HepG2 (cell line): ENCODE measurements at regions not wholly inside any gene's neighbourhood (a gene's known extent, or its start where the extent isn't known, plus 50 kb on each side); places are given as distances from the start of the nearest gene placed in this dataset.

ENCODE experiments used
- ATAC-seq: fragments of 200-7000 bp; cut with Tn5 transposase; 3 replicates; pipeline ENCODE4 v1.9.1; 2020; ENCODE audit warnings: mild to moderate bottlenecking, moderate library complexity
- BruUV-seq: library from RNA; stranded (reverse); fragments of 400-500 nt; replicated peaks from 2 replicates; lab custom pipeline; 2021; lab: Mats Ljungman, UMichigan
- CTCF ChIA-PET: fragments of 300-600 bp; formaldehyde crosslinking; extraction: SDS; loops from one replicate; lab custom pipeline; 2021; ENCODE audit warnings: low total read pairs, inconsistent platforms, low intra/inter-chr PET ratio; lab: Yijun Ruan, JAX
- POLR2A ChIA-PET: fragments of 350-600 bp; sonication (Branson Sonifier 250); formaldehyde crosslinking; loops from one replicate; lab custom pipeline; 2020; ENCODE audit warnings: antibody characterized with exemption, inconsistent platforms; lab: Yijun Ruan, JAX
- DNase-seq: peaks from one replicate; pipeline ENCODE4 v3.0.0-alpha.2; 2015; ENCODE audit warnings: low spot score
- FAIRE-seq: peaks from 3 replicates; lab custom pipeline; 2011; peaks lifted over from hg19 to GRCh38; lab: Jason Lieb, UNC
- H2AFZ ChIP-seq: one replicate; pipeline ENCODE4 v1.6.1; 2011; ENCODE audit warnings: low read length, inconsistent platforms
- H3K27ac ChIP-seq: fragments of 300-600 bp; 3 replicates; pipeline ENCODE4 v1.8.0; 2011; ENCODE audit warnings: mixed run types, mild to moderate bottlenecking, mixed read lengths, low read length, inconsistent platforms; ENCODE audit not compliant: insufficient read depth; ENCODE audit errors: extremely low read length
- H3K27me3 ChIP-seq, 2 experiments: fragments of 200-600 bp in 1 of 2; 2 replicates in 1 of 2; 3 replicates in 1 of 2; pipeline versions ENCODE4 v1.6.0 to v1.8.0; 2011; ENCODE audit warnings: low read length in 2 of 2, mild to moderate bottlenecking in 2 of 2, moderate library complexity in 2 of 2, inconsistent platforms in 1 of 2; ENCODE audit not compliant: insufficient read depth in 2 of 2, control insufficient read depth in 1 of 2
- H3K36me3 ChIP-seq, 2 experiments: fragments of 200-600 bp in 1 of 2; replicated peaks in 1 of 2; 2 replicates in 1 of 2; 3 replicates in 1 of 2; pipeline versions ENCODE4 v1.5.1 to v1.8.0; 2011; ENCODE audit warnings: low read length in 2 of 2, inconsistent platforms in 1 of 2; ENCODE audit not compliant: insufficient read depth in 2 of 2, control insufficient read depth in 1 of 2
- H3K4me1 ChIP-seq: 2 replicates; pipeline ENCODE4 v1.5.1; 2012; ENCODE audit warnings: low read length, inconsistent platforms; ENCODE audit not compliant: insufficient read depth
- H3K4me2 ChIP-seq: 2 replicates; pipeline ENCODE4 v1.6.0; 2011; ENCODE audit warnings: low read depth, low read length, inconsistent platforms
- H3K4me3 ChIP-seq, 3 experiments: fragments of 200-600 bp in 1 of 3; sonication (generic), shearing (Covaris generic) in 1 of 3; replicated peaks in 1 of 3; 2 replicates each; pipeline ENCODE4 v1.5.1; 2011 to 2016; ENCODE audit warnings: low read length in 3 of 3, inconsistent platforms in 2 of 3, low read depth in 2 of 3, mild to moderate bottlenecking in 2 of 3, control low read depth in 1 of 3, mixed read lengths in 1 of 3; ENCODE audit not compliant: insufficient read depth in 1 of 3
- H3K79me2 ChIP-seq: one replicate; pipeline ENCODE4 v1.6.1; 2011; ENCODE audit warnings: low read length, inconsistent platforms; ENCODE audit not compliant: insufficient read depth
- H3K9ac ChIP-seq: 2 replicates; pipeline ENCODE4 v1.6.0; 2011; ENCODE audit warnings: mild to moderate bottlenecking, low read depth, low read length, inconsistent platforms; ENCODE audit not compliant: insufficient read depth
- H3K9me3 ChIP-seq: 2 replicates; pipeline ENCODE4 v1.5.1; 2012; ENCODE audit warnings: mild to moderate bottlenecking, low read length
- H4K20me1 ChIP-seq: 2 replicates; pipeline ENCODE4 v1.6.0; 2011; ENCODE audit warnings: inconsistent platforms, mild to moderate bottlenecking, low read length, moderate library complexity; ENCODE audit not compliant: insufficient read depth
- ARNTL ChIP-seq: sonication (generic); formaldehyde crosslinking; IDR thresholded peaks from 2 replicates; pipeline ENCODE4 v1.4.0; 2020; ENCODE audit warnings: mild to moderate bottlenecking, missing genetic modification reagents
- CEBPB ChIP-seq: IDR thresholded peaks from 2 replicates; pipeline ENCODE4 v1.6.1; 2011; ENCODE audit warnings: low read depth, low read length, improper control_type of control experiment, borderline replicate concordance
- TARDBP ChIP-seq: sonication (generic); formaldehyde crosslinking; IDR thresholded peaks from 2 replicates; pipeline ENCODE4 v1.8.0; 2022; ENCODE audit warnings: mild to moderate bottlenecking, missing genetic modification reagents
- TP53 ChIP-seq: sonication (generic); formaldehyde crosslinking; conservative IDR thresholded peaks from 2 replicates; pipeline ENCODE4 v1.4.0; 2020; ENCODE audit warnings: missing genetic modification reagents
- XBP1 ChIP-seq: sonication (generic); formaldehyde crosslinking; IDR thresholded peaks from 2 replicates; pipeline ENCODE4 v1.5.0; 2020; ENCODE audit warnings: missing genetic modification reagents
- ZNF772 ChIP-seq: sonication (generic); formaldehyde crosslinking; IDR thresholded peaks from 2 replicates; pipeline ENCODE4 v1.5.0; 2020; ENCODE audit warnings: mild to moderate bottlenecking, missing genetic modification reagents
- WGBS: methylation state at CpG from one replicate; pipeline ENCODE4 v1.1.6; 2017; ENCODE audit warnings: low lambda C conversion rate; 5-methylcytosine and 5-hydroxymethylcytosine counted together
- in situ Hi-C: cut with HindIII; loops from 2 replicates; pipeline ENCODE4 v1.10.0; 2017; ENCODE audit warnings: low pct_unique_long_range_greater_than_20kb; ENCODE audit not compliant: extremely low pct_ligation_motif_present
- intact Hi-C: fragments of 100-400 bp; cut with micrococcal nuclease; formaldehyde crosslinking; loops from one replicate; pipeline ENCODE4 v1.10.0; 2022; ENCODE audit not compliant: unreplicated experiment
- TF ChIP-seq, protein P1 (sequence below): sonication (generic); formaldehyde crosslinking; IDR thresholded peaks from 2 replicates; pipeline ENCODE4 v1.8.1; 2023; ENCODE audit warnings: mild to moderate bottlenecking, missing genetic modification reagents
- TF ChIP-seq, protein P2 (sequence below): IDR thresholded peaks from 2 replicates; pipeline ENCODE4 v1.6.1; 2016; ENCODE audit warnings: mild to moderate bottlenecking, missing biosample characterization, missing genetic modification reagents
- TF ChIP-seq, protein P3 (sequence below), 2 experiments: sonication (generic) in 1 of 2; formaldehyde crosslinking in 1 of 2; IDR thresholded peaks; 2 replicates each; pipeline versions ENCODE4 v1.4.0 to v1.6.1; 2016 to 2020; ENCODE audit warnings: borderline replicate concordance in 1 of 2, low read depth in 1 of 2, mild to moderate bottlenecking in 1 of 2, missing genetic modification reagents in 1 of 2

GRCh38 chr16:35731341-35732040 lies 2272.1 kb downstream of the TP53TG3F start:
- Histone ChIP-seq H3K4me1 (no peaks in the 10 kb centered on the region), H3K9ac (no peak overlapping the region), H2AFZ (no peak overlapping the region), H3K4me3 (no peak overlapping the region), H3K79me2 (no peaks in the 10 kb centered on the region), H3K27ac (no peak overlapping the region), H3K27me3 (no peaks in the 10 kb centered on the region), H3K36me3 (no peaks in the 10 kb centered on the region), H4K20me1 (no peaks in the 10 kb centered on the region), H3K4me2 (no peak overlapping the region), H3K9me3 (peaks cover 100% of the 10 kb centered on the region)
- 43% methylated on average over 7 of the region's 9 CpGs for WGBS
- ChIA-PET CTCF (no interaction called here), POLR2A (no interaction called here)
- ATAC-seq = no peak
- no TSS peak for BruUV-seq
- no peak for DNase-seq
- no peak for FAIRE-seq
- TF ChIP-seq TP53 (CRISPR knock-in tag) = no peak
- TF ChIP-seq, protein P1, sequence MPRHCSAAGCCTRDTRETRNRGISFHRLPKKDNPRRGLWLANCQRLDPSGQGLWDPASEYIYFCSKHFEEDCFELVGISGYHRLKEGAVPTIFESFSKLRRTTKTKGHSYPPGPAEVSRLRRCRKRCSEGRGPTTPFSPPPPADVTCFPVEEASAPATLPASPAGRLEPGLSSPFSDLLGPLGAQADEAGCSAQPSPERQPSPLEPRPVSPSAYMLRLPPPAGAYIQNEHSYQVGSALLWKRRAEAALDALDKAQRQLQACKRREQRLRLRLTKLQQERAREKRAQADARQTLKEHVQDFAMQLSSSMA (CRISPR knock-in tag) = no peak
- no peak for TF ChIP-seq CEBPB
- no peak for TF ChIP-seq XBP1 (CRISPR knock-in tag)
- TF ChIP-seq, protein P2, sequence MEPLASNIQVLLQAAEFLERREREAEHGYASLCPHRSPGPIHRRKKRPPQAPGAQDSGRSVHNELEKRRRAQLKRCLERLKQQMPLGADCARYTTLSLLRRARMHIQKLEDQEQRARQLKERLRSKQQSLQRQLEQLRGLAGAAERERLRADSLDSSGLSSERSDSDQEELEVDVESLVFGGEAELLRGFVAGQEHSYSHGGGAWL (CRISPR knock-in tag) = no peak
- intact Hi-C loops (no loop called here), in situ Hi-C loops (no loop called here)

- Histone ChIP-seq H3K27ac (no peak overlapping the region), H3K79me2 (no peaks in the 10 kb centered on the region), H3K36me3 (no peaks in the 10 kb centered on the region), H3K4me2 (no peak overlapping the region), H3K4me3 (no peak overlapping the region), H3K9ac (no peak overlapping the region), H3K9me3 (peaks cover 97% of the 10 kb centered on the region), H2AFZ (no peak overlapping the region), H3K27me3 (no peaks in the 10 kb centered on the region), H3K4me1 (no peaks in the 10 kb centered on the region), H4K20me1 (no peaks in the 10 kb centered on the region)
- DNase-seq (no peak), ATAC-seq (no peak), FAIRE-seq (no peak)
- ChIA-PET POLR2A (no interaction called here), CTCF (no interaction called here)
- intact Hi-C loops = no loop called here
- in situ Hi-C loops = no loop called here
- no TSS peak for BruUV-seq
- 22% methylated on average over 14 of the region's 15 CpGs for WGBS
- TF ChIP-seq TARDBP (CRISPR knock-in tag) (no peak), ARNTL (no peak), ZNF772 (no peak)
- TF ChIP-seq, protein P3, sequence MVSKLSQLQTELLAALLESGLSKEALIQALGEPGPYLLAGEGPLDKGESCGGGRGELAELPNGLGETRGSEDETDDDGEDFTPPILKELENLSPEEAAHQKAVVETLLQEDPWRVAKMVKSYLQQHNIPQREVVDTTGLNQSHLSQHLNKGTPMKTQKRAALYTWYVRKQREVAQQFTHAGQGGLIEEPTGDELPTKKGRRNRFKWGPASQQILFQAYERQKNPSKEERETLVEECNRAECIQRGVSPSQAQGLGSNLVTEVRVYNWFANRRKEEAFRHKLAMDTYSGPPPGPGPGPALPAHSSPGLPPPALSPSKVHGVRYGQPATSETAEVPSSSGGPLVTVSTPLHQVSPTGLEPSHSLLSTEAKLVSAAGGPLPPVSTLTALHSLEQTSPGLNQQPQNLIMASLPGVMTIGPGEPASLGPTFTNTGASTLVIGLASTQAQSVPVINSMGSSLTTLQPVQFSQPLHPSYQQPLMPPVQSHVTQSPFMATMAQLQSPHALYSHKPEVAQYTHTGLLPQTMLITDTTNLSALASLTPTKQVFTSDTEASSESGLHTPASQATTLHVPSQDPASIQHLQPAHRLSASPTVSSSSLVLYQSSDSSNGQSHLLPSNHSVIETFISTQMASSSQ (IDR thresholded peaks at IDR 0.05; ENCODE audit: low read depth) = no peak
- TF ChIP-seq, protein P3 (CRISPR knock-in tag; IDR thresholded peaks at IDR 0.05; ENCODE audit: borderline replicate concordance) = no peak
Measured at GRCh38 chr16:35732046-35732810, 2272.8 kb downstream of the TP53TG3F start.
